H1 (cell line): ENCODE measurements at regions not wholly inside any gene's neighbourhood (a gene's known extent, or its start where the extent isn't known, plus 50 kb on each side); places are given as distances from the start of the nearest gene placed in this dataset.

Experiments used
- CTCF ChIA-PET: fragments of 300-600 bp; sonication (Branson Sonifier 250); formaldehyde crosslinking; loops from one replicate; lab custom pipeline; 2021; ENCODE audit not compliant: partially characterized antibody; lab: Charles Lee
- POLR2A ChIA-PET: fragments of 300-600 bp; sonication (Branson Sonifier 250); formaldehyde crosslinking; loops from one replicate; lab custom pipeline; 2021; ENCODE audit warnings: inconsistent platforms; ENCODE audit not compliant: partially characterized antibody; lab: Charles Lee
- DNase-seq, 2 experiments: peaks; one replicate each; pipeline versions ENCODE4 v3.0.0 to v3.0.0-alpha.2; 2010 to 2022; ENCODE audit warnings: low spot score in 2 of 2, low read depth in 1 of 2, mixed read lengths in 1 of 2
- FAIRE-seq: peaks from 2 replicates; lab custom pipeline; 2011; peaks lifted over from hg19 to GRCh38; lab: Jason Lieb, UNC
- H2AFZ ChIP-seq: 2 replicates; pipeline ENCODE4 v1.8.1; 2012; ENCODE audit warnings: low read length, inconsistent platforms
- H2AK5ac ChIP-seq: 2 replicates; pipeline ENCODE4 v1.6.1; 2013; ENCODE audit warnings: low read depth, low read length
- H2BK120ac ChIP-seq: replicated peaks from 2 replicates; pipeline ENCODE3; 2013; ENCODE audit warnings: low read depth, low read length, inconsistent platforms
- H2BK12ac ChIP-seq: 2 replicates; pipeline ENCODE4 v1.6.1; 2013; ENCODE audit warnings: low read depth, low read length
- H2BK15ac ChIP-seq: 2 replicates; pipeline ENCODE4 v1.6.1; 2013; ENCODE audit warnings: low read length
- H2BK20ac ChIP-seq: 2 replicates; pipeline ENCODE4 v1.6.1; 2013; ENCODE audit warnings: low read length
- H2BK5ac ChIP-seq: 2 replicates; pipeline ENCODE4 v1.6.1; 2013; ENCODE audit warnings: low read depth, low read length
- H3K14ac ChIP-seq: 2 replicates; pipeline ENCODE4 v1.6.1; 2013; ENCODE audit warnings: inconsistent platforms; ENCODE audit not compliant: insufficient read length
- H3K18ac ChIP-seq: 2 replicates; pipeline ENCODE4 v1.6.1; 2013; ENCODE audit warnings: low read length; ENCODE audit errors: extremely low read depth
- H3K23ac ChIP-seq: 2 replicates; pipeline ENCODE4 v1.6.1; 2013; ENCODE audit warnings: inconsistent platforms; ENCODE audit not compliant: insufficient read length
- H3K23me2 ChIP-seq: 2 replicates; pipeline ENCODE4 v1.6.1; 2013; ENCODE audit warnings: low read depth, low read length
- H3K27ac ChIP-seq: 2 replicates; pipeline ENCODE4 v1.6.1; 2011; ENCODE audit warnings: low read depth, low read length, inconsistent platforms
- H3K27me3 ChIP-seq, 4 experiments: replicated peaks in 1 of 4; 1 replicate in 1 of 4; 2 replicates in 3 of 4; pipeline versions ENCODE4 v1.6.1 to v1.8.1; 2011 to 2013; ENCODE audit warnings: low read length in 3 of 4, mild to moderate bottlenecking in 3 of 4, inconsistent platforms in 2 of 4, mixed read lengths in 2 of 4, moderate library complexity in 1 of 4; ENCODE audit not compliant: control insufficient read depth in 3 of 4, insufficient read depth in 3 of 4; ENCODE audit errors: extremely low read depth in 1 of 4
- H3K36me3 ChIP-seq, 4 experiments: 2 replicates each; pipeline versions ENCODE4 v1.6.1 to v1.8.1; 2011 to 2013; ENCODE audit warnings: mild to moderate bottlenecking in 4 of 4, low read length in 3 of 4, moderate library complexity in 2 of 4, control low read depth in 1 of 4, inconsistent platforms in 1 of 4; ENCODE audit not compliant: insufficient read depth in 4 of 4, control insufficient read depth in 2 of 4
- H3K4ac ChIP-seq: replicated peaks from 2 replicates; pipeline ENCODE3; 2013; ENCODE audit warnings: low read length, low read depth, mixed read lengths, inconsistent platforms; ENCODE audit not compliant: insufficient read length
- H3K4me1 ChIP-seq, 4 experiments: replicated peaks in 1 of 4; 1 replicate in 1 of 4; 2 replicates in 3 of 4; pipeline versions ENCODE4 v1.6.1 to v1.8.1; 2011 to 2013; ENCODE audit warnings: low read length in 3 of 4, inconsistent platforms in 2 of 4, mixed read lengths in 1 of 4; ENCODE audit not compliant: insufficient read depth in 4 of 4, control insufficient read depth in 3 of 4
- H3K4me2 ChIP-seq, 2 experiments: 2 replicates each; pipeline versions ENCODE4 v1.6.1 to v1.8.1; 2011 to 2013; ENCODE audit warnings: low read depth in 2 of 2, low read length in 2 of 2, control low read depth in 1 of 2, inconsistent platforms in 1 of 2, mild to moderate bottlenecking in 1 of 2; ENCODE audit not compliant: insufficient read depth in 1 of 2
- H3K4me3 ChIP-seq, 4 experiments: fragments of 200-600, 300-600 bp in 1 of 4; sonication (generic), shearing (Covaris generic), sonication (Bioruptor Twin) in 1 of 4; 2 replicates each; pipeline versions ENCODE4 v1.5.1 to v1.8.1; 2011 to 2016; ENCODE audit warnings: low read length in 4 of 4, low read depth in 3 of 4, control low read depth in 2 of 4, inconsistent platforms in 2 of 4, mild to moderate bottlenecking in 2 of 4, mixed read lengths in 1 of 4, moderate library complexity in 1 of 4; ENCODE audit not compliant: insufficient read depth in 2 of 4; ENCODE audit errors: extremely low read depth in 1 of 4
- H3K56ac ChIP-seq: replicated peaks from 2 replicates; pipeline ENCODE3; 2013; ENCODE audit warnings: low read depth, mild to moderate bottlenecking, mixed read lengths, low read length, inconsistent platforms; ENCODE audit not compliant: insufficient read length
- H3K79me1 ChIP-seq: 2 replicates; pipeline ENCODE4 v1.6.1; 2013; ENCODE audit warnings: low read depth, low read length, control low read depth
- H3K79me2 ChIP-seq, 2 experiments: 2 replicates each; pipeline versions ENCODE4 v1.6.1 to v1.8.1; 2012 to 2013; ENCODE audit warnings: low read length in 2 of 2, mild to moderate bottlenecking in 2 of 2, inconsistent platforms in 1 of 2; ENCODE audit not compliant: insufficient read depth in 2 of 2, control insufficient read depth in 1 of 2
- H3K9ac ChIP-seq, 4 experiments: replicated peaks in 1 of 4; 1 replicate in 1 of 4; 2 replicates in 3 of 4; pipeline versions ENCODE4 v1.6.1 to v1.8.1; 2011 to 2013; ENCODE audit warnings: low read depth in 3 of 4, low read length in 3 of 4, control low read depth in 2 of 4, mild to moderate bottlenecking in 2 of 4, moderate library complexity in 2 of 4, inconsistent platforms in 1 of 4; ENCODE audit errors: extremely low read depth in 1 of 4
- H3K9me3 ChIP-seq, 2 experiments: 2 replicates each; pipeline versions ENCODE4 v1.6.1 to v1.8.1; 2012 to 2013; ENCODE audit warnings: mild to moderate bottlenecking in 2 of 2, moderate library complexity in 2 of 2, control low read depth in 1 of 2, inconsistent platforms in 1 of 2, low read depth in 1 of 2, low read length in 1 of 2, mixed read lengths in 1 of 2; ENCODE audit not compliant: insufficient read depth in 2 of 2
- H4K20me1 ChIP-seq, 2 experiments: replicated peaks in 1 of 2; 2 replicates each; pipeline versions ENCODE3 to v1.8.1; 2011 to 2013; ENCODE audit warnings: inconsistent platforms in 2 of 2, low read length in 2 of 2, mild to moderate bottlenecking in 1 of 2; ENCODE audit not compliant: insufficient read depth in 2 of 2, control insufficient read depth in 1 of 2
- H4K5ac ChIP-seq: 2 replicates; pipeline ENCODE4 v1.6.1; 2013; ENCODE audit warnings: low read length, low read depth, mixed read lengths, inconsistent platforms; ENCODE audit not compliant: insufficient read length
- H4K8ac ChIP-seq: 2 replicates; pipeline ENCODE4 v1.8.0; 2013; ENCODE audit warnings: mild to moderate bottlenecking, moderate library complexity, low read length, inconsistent platforms; ENCODE audit not compliant: insufficient read depth; ENCODE audit errors: extremely low read depth
- H4K91ac ChIP-seq: replicated peaks from 2 replicates; pipeline ENCODE3; 2013; ENCODE audit warnings: low read length, mixed read lengths, inconsistent platforms; ENCODE audit not compliant: insufficient read length
- CTCF ChIP-seq, 3 experiments: IDR thresholded peaks; 1 replicate in 2 of 3; 2 replicates in 1 of 3; pipeline versions ENCODE4 v1.5.1 to v1.6.1; 2011; ENCODE audit warnings: low read length in 3 of 3, mild to moderate bottlenecking in 3 of 3, inconsistent platforms in 2 of 3, low read depth in 1 of 3, moderate library complexity in 1 of 3; ENCODE audit not compliant: insufficient read depth in 1 of 3; ENCODE audit errors: control extremely low read depth in 1 of 3
- EP300 ChIP-seq, 2 experiments: IDR thresholded peaks; 1 replicate in 1 of 2; 2 replicates in 1 of 2; pipeline ENCODE4 v1.6.1; 2011 to 2012; ENCODE audit warnings: low read depth in 2 of 2, low read length in 2 of 2, mild to moderate bottlenecking in 2 of 2, borderline replicate concordance in 1 of 2, inconsistent platforms in 1 of 2, moderate library complexity in 1 of 2
- JUN ChIP-seq: IDR thresholded peaks from 2 replicates; pipeline ENCODE4 v1.6.1; 2011; ENCODE audit warnings: low read depth, mild to moderate bottlenecking, improper control_type of control experiment, low read length
- JUND ChIP-seq: IDR thresholded peaks from 2 replicates; pipeline ENCODE4 v1.6.1; 2011; ENCODE audit warnings: mild to moderate bottlenecking, improper control_type of control experiment, low read length
- KDM4A ChIP-seq: IDR thresholded peaks from one replicate; pipeline ENCODE4 v1.7.1; 2012; ENCODE audit warnings: low read depth, mild to moderate bottlenecking, moderate library complexity, low read length, inconsistent platforms; ENCODE audit not compliant: severe bottlenecking
- MAFK ChIP-seq: IDR thresholded peaks from 2 replicates; pipeline ENCODE4 v1.6.1; 2012; ENCODE audit warnings: low read depth, mild to moderate bottlenecking, improper control_type of control experiment, low read length
- PHF8 ChIP-seq: fragments of 200-600 bp; sonication (generic); conservative IDR thresholded peaks from 2 replicates; pipeline ENCODE4 v1.7.1; 2012; ENCODE audit warnings: low read depth, mild to moderate bottlenecking, inconsistent platforms, low read length, moderate library complexity
- SP1 ChIP-seq: IDR thresholded peaks from 2 replicates; pipeline ENCODE4 v1.6.1; 2011; ENCODE audit warnings: low read depth, low read length
- TAF7 ChIP-seq: optimal IDR thresholded peaks from 2 replicates; pipeline ENCODE3; 2011; ENCODE audit warnings: low read depth, mild to moderate bottlenecking, inconsistent platforms, low read length, moderate library complexity, borderline replicate concordance
- YY1 ChIP-seq: IDR thresholded peaks from 2 replicates; pipeline ENCODE4 v1.6.1; 2011; ENCODE audit warnings: low read depth, mild to moderate bottlenecking, low read length
- WGBS, 2 experiments: shearing (Covaris generic) in 1 of 2; methylation state at CpG; one replicate each; pipeline versions ENCODE4 v1.1.6 to v1.1.7; 2013 to 2015; ENCODE audit warnings: low lambda C conversion rate in 2 of 2, mixed read lengths in 2 of 2, inconsistent platforms in 1 of 2, low coverage in 1 of 2, missing lambda C conversion rate in 1 of 2; ENCODE audit not compliant: insufficient replicate concordance in 2 of 2, insufficient coverage in 1 of 2, insufficient read length in 1 of 2; ENCODE audit errors: extremely low coverage in 1 of 2, missing lambda C conversion rate in 1 of 2; 5-methylcytosine and 5-hydroxymethylcytosine counted together
- TF ChIP-seq, protein P1 (sequence below): IDR thresholded peaks from 2 replicates; pipeline ENCODE4 v1.6.1; 2012; ENCODE audit warnings: inconsistent platforms

GRCh38 chr5:91910655-91911054 is 527.5 kb upstream of the ARRDC3 start:
- Histone ChIP-seq H2AFZ (no peak overlapping the region), H2BK12ac (no peak overlapping the region), H4K20me1 (no peaks in the 10 kb centered on the region), H3K9ac (no peak overlapping the region), H3K18ac (no peak overlapping the region), H3K4ac (no peak overlapping the region), H4K91ac (no peak overlapping the region), H3K23ac (no peak overlapping the region), H2BK20ac (no peak overlapping the region), H3K4me1 (no peaks in the 10 kb centered on the region), H3K79me1 (no peaks in the 10 kb centered on the region), H2BK15ac (no peak overlapping the region), H3K36me3 (no peaks in the 10 kb centered on the region), H3K56ac (no peak overlapping the region), H2BK5ac (no peak overlapping the region), H3K14ac (no peak overlapping the region), H4K8ac (no peak overlapping the region), H2BK120ac (no peak overlapping the region), H3K23me2 (no peaks in the 10 kb centered on the region), H4K5ac (no peak overlapping the region), H3K9me3 (no peaks in the 10 kb centered on the region), H3K27ac (no peak overlapping the region), H3K4me3 (no peak overlapping the region), H3K27me3 (no peaks in the 10 kb centered on the region), H2AK5ac (no peak overlapping the region), H3K79me2 (no peaks in the 10 kb centered on the region), H3K4me2 (no peak overlapping the region)
- FAIRE-seq (no peak), DNase-seq (no peak)
- ChIA-PET CTCF (no interaction called here), POLR2A (no interaction called here)
- 95% methylated on average over 4 of the region's 4 CpGs; no CpG with 5 or more reads in 1 of the 2 experiments for WGBS, 2 experiments
- TF ChIP-seq JUND (no peak), CTCF (IDR thresholded peaks at IDR 0.05; ENCODE audit: control extremely low read depth in 1 of 3, insufficient read depth in 1 of 3, low read depth in 1 of 3, low read length in 3 of 3) (no peak), EP300 (IDR thresholded peaks at IDR 0.05; ENCODE audit: borderline replicate concordance in 1 of 2, low read depth in 2 of 2, low read length in 2 of 2) (no peak), YY1 (no peak), JUN (no peak), KDM4A (no peak), TAF7 (no peak), PHF8 (no peak), MAFK (no peak), SP1 (no peak)
- TF ChIP-seq, protein P1, sequence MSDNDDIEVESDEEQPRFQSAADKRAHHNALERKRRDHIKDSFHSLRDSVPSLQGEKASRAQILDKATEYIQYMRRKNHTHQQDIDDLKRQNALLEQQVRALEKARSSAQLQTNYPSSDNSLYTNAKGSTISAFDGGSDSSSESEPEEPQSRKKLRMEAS = no peak
